GM23338 (cell line): ENCODE measurements at regions not wholly inside any gene's neighbourhood (a gene's known extent, or its start where the extent isn't known, plus 50 kb on each side); places are given as distances from the start of the nearest gene placed in this dataset.

Source experiments
- ATAC-seq: fragments of 200-7000 bp; cut with Tn5 transposase; 3 replicates; pipeline ENCODE4 v1.9.1; 2020
- DNase-seq: peaks from one replicate; pipeline ENCODE4 v3.0.0-alpha.2; 2015; ENCODE audit warnings: low spot score
- H2AFZ ChIP-seq: fragments of 200-600 bp; sonication (generic); 2 replicates; pipeline ENCODE4 v1.8.0; 2016; ENCODE audit warnings: antibody characterized with exemption, mild to moderate bottlenecking, moderate library complexity
- H3F3A ChIP-seq: fragments of 200-600 bp; sonication (generic); replicated peaks from 2 replicates; pipeline ENCODE4 v1.8.0; 2017; ENCODE audit warnings: antibody characterized with exemption, mixed run types, low read depth
- H3K27ac ChIP-seq: fragments of 200-600 bp; sonication (generic); 2 replicates; pipeline ENCODE4 v1.6.1; 2016; ENCODE audit warnings: low read depth
- H3K27me3 ChIP-seq: fragments of 200-600 bp; sonication (generic); 2 replicates; pipeline ENCODE4 v1.8.0; 2016; ENCODE audit warnings: mild to moderate bottlenecking, mixed run types, moderate library complexity; ENCODE audit not compliant: insufficient read depth
- H3K36me3 ChIP-seq: fragments of 200-600 bp; sonication (generic); 2 replicates; pipeline ENCODE4 v1.8.0; 2016; ENCODE audit warnings: mild to moderate bottlenecking; ENCODE audit not compliant: insufficient read depth
- H3K4me1 ChIP-seq: fragments of 200-600 bp; sonication (generic); 2 replicates; pipeline ENCODE4 v1.8.0; 2016; ENCODE audit warnings: mild to moderate bottlenecking, moderate library complexity; ENCODE audit not compliant: insufficient read depth
- H3K4me2 ChIP-seq: fragments of 200-600 bp; sonication (generic); 2 replicates; pipeline ENCODE4 v1.7.1; 2017; ENCODE audit warnings: mixed run types
- H3K4me3 ChIP-seq: fragments of 200-600 bp; sonication (generic); 2 replicates; pipeline ENCODE4 v1.6.1; 2016; ENCODE audit warnings: mixed run types
- H3K79me2 ChIP-seq: fragments of 200-600 bp; sonication (generic); replicated peaks from 2 replicates; pipeline ENCODE4 v1.8.0; 2017; ENCODE audit warnings: mild to moderate bottlenecking; ENCODE audit not compliant: insufficient read depth
- H3K9me2 ChIP-seq: fragments of 200-600 bp; sonication (generic); 2 replicates; pipeline ENCODE4 v1.8.0; 2017; ENCODE audit not compliant: insufficient read depth
- H4K20me1 ChIP-seq: fragments of 200-600 bp; sonication (generic); replicated peaks from 2 replicates; pipeline ENCODE4 v1.8.0; 2017; ENCODE audit warnings: mild to moderate bottlenecking; ENCODE audit not compliant: insufficient read depth
- H3K27ac Mint-ChIP-seq: 2 replicates; pipeline ENCODE4 v1.8.0; 2020; ENCODE audit warnings: inconsistent platforms, mild to moderate bottlenecking, moderate library complexity, mixed read lengths
- H3K27me3 Mint-ChIP-seq: 3 replicates; pipeline ENCODE4 v1.8.0; 2022; ENCODE audit warnings: low read depth, mild to moderate bottlenecking, moderate library complexity, mixed read lengths, inconsistent platforms; ENCODE audit not compliant: insufficient read depth, poor library complexity
- H3K36me3 Mint-ChIP-seq: 3 replicates; pipeline ENCODE4 v1.8.0; 2021; ENCODE audit warnings: low read depth, mild to moderate bottlenecking, inconsistent platforms, moderate library complexity, mixed read lengths
- H3K4me1 Mint-ChIP-seq: 3 replicates; pipeline ENCODE4 v1.8.0; 2020; ENCODE audit warnings: mild to moderate bottlenecking, inconsistent platforms, mixed read lengths
- H3K4me3 Mint-ChIP-seq: 3 replicates; pipeline ENCODE4 v1.8.0; 2021; ENCODE audit warnings: moderate library complexity, mild to moderate bottlenecking, inconsistent platforms, mixed read lengths
- H3K9me3 Mint-ChIP-seq: 3 replicates; pipeline ENCODE4 v1.8.0; 2020; ENCODE audit warnings: moderate library complexity, mild to moderate bottlenecking, inconsistent platforms, mixed read lengths
- CREB1 ChIP-seq: fragments of 250-450 bp; sonication (Bioruptor Pico); IDR thresholded peaks from 2 replicates; pipeline ENCODE4 v1.5.0; 2020; ENCODE audit warnings: low read depth, mild to moderate bottlenecking, moderate library complexity
- EZH2 ChIP-seq: fragments of 200-600 bp; sonication (generic); IDR thresholded peaks from one replicate; pipeline ENCODE4 v1.8.0; 2017; ENCODE audit warnings: antibody characterized with exemption, mild to moderate bottlenecking, low read depth; ENCODE audit not compliant: unreplicated experiment
- EZH2phosphoT487 ChIP-seq: fragments of 200-600 bp; sonication (generic); IDR thresholded peaks from one replicate; pipeline ENCODE4 v1.8.1; 2018; ENCODE audit warnings: antibody characterized with exemption; ENCODE audit not compliant: unreplicated experiment
- JUNB ChIP-seq: IDR thresholded peaks from one replicate; pipeline ENCODE4 v1.6.1; 2016; ENCODE audit warnings: antibody characterized with exemption; ENCODE audit not compliant: unreplicated experiment
- NANOG ChIP-seq: IDR thresholded peaks from 2 replicates; pipeline ENCODE4 v1.6.1; 2016; ENCODE audit warnings: antibody characterized with exemption, borderline replicate concordance
- POLR2AphosphoS5 ChIP-seq: IDR thresholded peaks from 2 replicates; pipeline ENCODE4 v1.6.1; 2016; ENCODE audit warnings: antibody characterized with exemption, low read depth
- STAT1 ChIP-seq: IDR thresholded peaks from one replicate; pipeline ENCODE4 v1.6.1; 2016; ENCODE audit warnings: antibody characterized with exemption; ENCODE audit not compliant: unreplicated experiment
- ZNF114 ChIP-seq: fragments of 250-450 bp; sonication (Bioruptor Pico); IDR thresholded peaks from 2 replicates; pipeline ENCODE4 v1.5.0; 2020; ENCODE audit warnings: mild to moderate bottlenecking, moderate library complexity
- ZNF331 ChIP-seq: fragments of 250-450 bp; sonication (Bioruptor Pico); IDR thresholded peaks from 2 replicates; pipeline ENCODE4 v1.5.0; 2020; ENCODE audit warnings: low read depth, mild to moderate bottlenecking, moderate library complexity
- TF ChIP-seq, protein P1 (sequence below): IDR thresholded peaks from 2 replicates; pipeline ENCODE4 v1.6.1; 2016; ENCODE audit warnings: antibody characterized with exemption
- TF ChIP-seq, protein P2 (sequence below): IDR thresholded peaks from one replicate; pipeline ENCODE4 v1.6.1; 2018; ENCODE audit warnings: antibody characterized with exemption; ENCODE audit not compliant: unreplicated experiment
- TF ChIP-seq, protein P3 (sequence below), 2 experiments: fragments of 200-600 bp in 1 of 2; sonication (generic) in 1 of 2; conservative IDR thresholded peaks; 2 replicates each; pipeline versions ENCODE4 v1.5.1 to v1.6.1; 2016 to 2017; ENCODE audit warnings: antibody characterized with exemption in 2 of 2, low read depth in 2 of 2, mild to moderate bottlenecking in 2 of 2, moderate library complexity in 1 of 2
- TF ChIP-seq, protein P4 (sequence below): fragments of 250-450 bp; sonication (Bioruptor Pico); IDR thresholded peaks from 2 replicates; pipeline ENCODE4 v1.5.0; 2020; ENCODE audit warnings: mild to moderate bottlenecking, moderate library complexity

DNA sequence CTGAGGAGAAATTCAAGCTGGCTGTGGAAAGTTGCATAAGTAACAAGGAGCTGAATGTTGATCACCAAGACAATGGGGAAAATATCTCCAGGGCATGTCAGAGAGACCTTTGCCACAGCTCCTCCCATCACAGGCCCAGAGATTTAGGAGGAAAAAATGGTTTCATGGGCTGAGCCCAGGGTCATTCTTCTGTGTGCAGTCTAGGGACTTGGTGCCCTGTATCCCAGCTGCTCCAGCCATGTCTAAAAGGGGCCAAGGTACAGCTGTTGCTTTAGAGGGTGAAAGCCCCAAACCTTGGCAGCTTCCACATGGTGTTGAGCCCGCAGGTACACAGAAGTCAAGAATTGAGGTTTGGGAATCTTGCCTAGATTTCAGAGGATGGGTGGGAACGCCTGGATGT lies 439.8 kb upstream of the HNRNPA3 start:
- Histone ChIP-seq H3F3A (no peaks in the 10 kb centered on the region), H3K27ac (no peak overlapping the region), H4K20me1 (no peaks in the 10 kb centered on the region), H3K4me1 (no peaks in the 10 kb centered on the region), H3K4me2 (no peak overlapping the region), H2AFZ (no peak overlapping the region), H3K79me2 (no peaks in the 10 kb centered on the region), H3K9me2 (peaks cover 16% of the 10 kb centered on the region; the same call in 1 of the 2 replicates), H3K27me3 (no peaks in the 10 kb centered on the region), H3K36me3 (peaks cover 14% of the 10 kb centered on the region; the same call in 1 of the 2 replicates), H3K4me3 (no peak overlapping the region)
- peaks cover 2% of the 10 kb centered on the region for H3K27me3 Mint-ChIP-seq
- H3K4me3 Mint-ChIP-seq, result no peak overlapping the region
- peaks cover 41% of the 10 kb centered on the region for H3K36me3 Mint-ChIP-seq
- TF ChIP-seq CREB1 (CRISPR knock-in tag) (no peak), EZH2phosphoT487 (no peak), ZNF114 (CRISPR knock-in tag) (no peak), JUNB (no peak), POLR2AphosphoS5 (no peak), ZNF331 (no peak), EZH2 (no peak), NANOG (no peak), STAT1 (no peak)
- TF ChIP-seq, protein P1, sequence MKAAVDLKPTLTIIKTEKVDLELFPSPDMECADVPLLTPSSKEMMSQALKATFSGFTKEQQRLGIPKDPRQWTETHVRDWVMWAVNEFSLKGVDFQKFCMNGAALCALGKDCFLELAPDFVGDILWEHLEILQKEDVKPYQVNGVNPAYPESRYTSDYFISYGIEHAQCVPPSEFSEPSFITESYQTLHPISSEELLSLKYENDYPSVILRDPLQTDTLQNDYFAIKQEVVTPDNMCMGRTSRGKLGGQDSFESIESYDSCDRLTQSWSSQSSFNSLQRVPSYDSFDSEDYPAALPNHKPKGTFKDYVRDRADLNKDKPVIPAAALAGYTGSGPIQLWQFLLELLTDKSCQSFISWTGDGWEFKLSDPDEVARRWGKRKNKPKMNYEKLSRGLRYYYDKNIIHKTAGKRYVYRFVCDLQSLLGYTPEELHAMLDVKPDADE, result no peak
- TF ChIP-seq, protein P2, sequence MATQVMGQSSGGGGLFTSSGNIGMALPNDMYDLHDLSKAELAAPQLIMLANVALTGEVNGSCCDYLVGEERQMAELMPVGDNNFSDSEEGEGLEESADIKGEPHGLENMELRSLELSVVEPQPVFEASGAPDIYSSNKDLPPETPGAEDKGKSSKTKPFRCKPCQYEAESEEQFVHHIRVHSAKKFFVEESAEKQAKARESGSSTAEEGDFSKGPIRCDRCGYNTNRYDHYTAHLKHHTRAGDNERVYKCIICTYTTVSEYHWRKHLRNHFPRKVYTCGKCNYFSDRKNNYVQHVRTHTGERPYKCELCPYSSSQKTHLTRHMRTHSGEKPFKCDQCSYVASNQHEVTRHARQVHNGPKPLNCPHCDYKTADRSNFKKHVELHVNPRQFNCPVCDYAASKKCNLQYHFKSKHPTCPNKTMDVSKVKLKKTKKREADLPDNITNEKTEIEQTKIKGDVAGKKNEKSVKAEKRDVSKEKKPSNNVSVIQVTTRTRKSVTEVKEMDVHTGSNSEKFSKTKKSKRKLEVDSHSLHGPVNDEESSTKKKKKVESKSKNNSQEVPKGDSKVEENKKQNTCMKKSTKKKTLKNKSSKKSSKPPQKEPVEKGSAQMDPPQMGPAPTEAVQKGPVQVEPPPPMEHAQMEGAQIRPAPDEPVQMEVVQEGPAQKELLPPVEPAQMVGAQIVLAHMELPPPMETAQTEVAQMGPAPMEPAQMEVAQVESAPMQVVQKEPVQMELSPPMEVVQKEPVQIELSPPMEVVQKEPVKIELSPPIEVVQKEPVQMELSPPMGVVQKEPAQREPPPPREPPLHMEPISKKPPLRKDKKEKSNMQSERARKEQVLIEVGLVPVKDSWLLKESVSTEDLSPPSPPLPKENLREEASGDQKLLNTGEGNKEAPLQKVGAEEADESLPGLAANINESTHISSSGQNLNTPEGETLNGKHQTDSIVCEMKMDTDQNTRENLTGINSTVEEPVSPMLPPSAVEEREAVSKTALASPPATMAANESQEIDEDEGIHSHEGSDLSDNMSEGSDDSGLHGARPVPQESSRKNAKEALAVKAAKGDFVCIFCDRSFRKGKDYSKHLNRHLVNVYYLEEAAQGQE, result no peak
- TF ChIP-seq, protein P3, sequence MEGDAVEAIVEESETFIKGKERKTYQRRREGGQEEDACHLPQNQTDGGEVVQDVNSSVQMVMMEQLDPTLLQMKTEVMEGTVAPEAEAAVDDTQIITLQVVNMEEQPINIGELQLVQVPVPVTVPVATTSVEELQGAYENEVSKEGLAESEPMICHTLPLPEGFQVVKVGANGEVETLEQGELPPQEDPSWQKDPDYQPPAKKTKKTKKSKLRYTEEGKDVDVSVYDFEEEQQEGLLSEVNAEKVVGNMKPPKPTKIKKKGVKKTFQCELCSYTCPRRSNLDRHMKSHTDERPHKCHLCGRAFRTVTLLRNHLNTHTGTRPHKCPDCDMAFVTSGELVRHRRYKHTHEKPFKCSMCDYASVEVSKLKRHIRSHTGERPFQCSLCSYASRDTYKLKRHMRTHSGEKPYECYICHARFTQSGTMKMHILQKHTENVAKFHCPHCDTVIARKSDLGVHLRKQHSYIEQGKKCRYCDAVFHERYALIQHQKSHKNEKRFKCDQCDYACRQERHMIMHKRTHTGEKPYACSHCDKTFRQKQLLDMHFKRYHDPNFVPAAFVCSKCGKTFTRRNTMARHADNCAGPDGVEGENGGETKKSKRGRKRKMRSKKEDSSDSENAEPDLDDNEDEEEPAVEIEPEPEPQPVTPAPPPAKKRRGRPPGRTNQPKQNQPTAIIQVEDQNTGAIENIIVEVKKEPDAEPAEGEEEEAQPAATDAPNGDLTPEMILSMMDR (conservative IDR thresholded peaks at IDR 0.05; ENCODE audit: low read depth in 2 of 2), result no peak
- TF ChIP-seq, protein P4, sequence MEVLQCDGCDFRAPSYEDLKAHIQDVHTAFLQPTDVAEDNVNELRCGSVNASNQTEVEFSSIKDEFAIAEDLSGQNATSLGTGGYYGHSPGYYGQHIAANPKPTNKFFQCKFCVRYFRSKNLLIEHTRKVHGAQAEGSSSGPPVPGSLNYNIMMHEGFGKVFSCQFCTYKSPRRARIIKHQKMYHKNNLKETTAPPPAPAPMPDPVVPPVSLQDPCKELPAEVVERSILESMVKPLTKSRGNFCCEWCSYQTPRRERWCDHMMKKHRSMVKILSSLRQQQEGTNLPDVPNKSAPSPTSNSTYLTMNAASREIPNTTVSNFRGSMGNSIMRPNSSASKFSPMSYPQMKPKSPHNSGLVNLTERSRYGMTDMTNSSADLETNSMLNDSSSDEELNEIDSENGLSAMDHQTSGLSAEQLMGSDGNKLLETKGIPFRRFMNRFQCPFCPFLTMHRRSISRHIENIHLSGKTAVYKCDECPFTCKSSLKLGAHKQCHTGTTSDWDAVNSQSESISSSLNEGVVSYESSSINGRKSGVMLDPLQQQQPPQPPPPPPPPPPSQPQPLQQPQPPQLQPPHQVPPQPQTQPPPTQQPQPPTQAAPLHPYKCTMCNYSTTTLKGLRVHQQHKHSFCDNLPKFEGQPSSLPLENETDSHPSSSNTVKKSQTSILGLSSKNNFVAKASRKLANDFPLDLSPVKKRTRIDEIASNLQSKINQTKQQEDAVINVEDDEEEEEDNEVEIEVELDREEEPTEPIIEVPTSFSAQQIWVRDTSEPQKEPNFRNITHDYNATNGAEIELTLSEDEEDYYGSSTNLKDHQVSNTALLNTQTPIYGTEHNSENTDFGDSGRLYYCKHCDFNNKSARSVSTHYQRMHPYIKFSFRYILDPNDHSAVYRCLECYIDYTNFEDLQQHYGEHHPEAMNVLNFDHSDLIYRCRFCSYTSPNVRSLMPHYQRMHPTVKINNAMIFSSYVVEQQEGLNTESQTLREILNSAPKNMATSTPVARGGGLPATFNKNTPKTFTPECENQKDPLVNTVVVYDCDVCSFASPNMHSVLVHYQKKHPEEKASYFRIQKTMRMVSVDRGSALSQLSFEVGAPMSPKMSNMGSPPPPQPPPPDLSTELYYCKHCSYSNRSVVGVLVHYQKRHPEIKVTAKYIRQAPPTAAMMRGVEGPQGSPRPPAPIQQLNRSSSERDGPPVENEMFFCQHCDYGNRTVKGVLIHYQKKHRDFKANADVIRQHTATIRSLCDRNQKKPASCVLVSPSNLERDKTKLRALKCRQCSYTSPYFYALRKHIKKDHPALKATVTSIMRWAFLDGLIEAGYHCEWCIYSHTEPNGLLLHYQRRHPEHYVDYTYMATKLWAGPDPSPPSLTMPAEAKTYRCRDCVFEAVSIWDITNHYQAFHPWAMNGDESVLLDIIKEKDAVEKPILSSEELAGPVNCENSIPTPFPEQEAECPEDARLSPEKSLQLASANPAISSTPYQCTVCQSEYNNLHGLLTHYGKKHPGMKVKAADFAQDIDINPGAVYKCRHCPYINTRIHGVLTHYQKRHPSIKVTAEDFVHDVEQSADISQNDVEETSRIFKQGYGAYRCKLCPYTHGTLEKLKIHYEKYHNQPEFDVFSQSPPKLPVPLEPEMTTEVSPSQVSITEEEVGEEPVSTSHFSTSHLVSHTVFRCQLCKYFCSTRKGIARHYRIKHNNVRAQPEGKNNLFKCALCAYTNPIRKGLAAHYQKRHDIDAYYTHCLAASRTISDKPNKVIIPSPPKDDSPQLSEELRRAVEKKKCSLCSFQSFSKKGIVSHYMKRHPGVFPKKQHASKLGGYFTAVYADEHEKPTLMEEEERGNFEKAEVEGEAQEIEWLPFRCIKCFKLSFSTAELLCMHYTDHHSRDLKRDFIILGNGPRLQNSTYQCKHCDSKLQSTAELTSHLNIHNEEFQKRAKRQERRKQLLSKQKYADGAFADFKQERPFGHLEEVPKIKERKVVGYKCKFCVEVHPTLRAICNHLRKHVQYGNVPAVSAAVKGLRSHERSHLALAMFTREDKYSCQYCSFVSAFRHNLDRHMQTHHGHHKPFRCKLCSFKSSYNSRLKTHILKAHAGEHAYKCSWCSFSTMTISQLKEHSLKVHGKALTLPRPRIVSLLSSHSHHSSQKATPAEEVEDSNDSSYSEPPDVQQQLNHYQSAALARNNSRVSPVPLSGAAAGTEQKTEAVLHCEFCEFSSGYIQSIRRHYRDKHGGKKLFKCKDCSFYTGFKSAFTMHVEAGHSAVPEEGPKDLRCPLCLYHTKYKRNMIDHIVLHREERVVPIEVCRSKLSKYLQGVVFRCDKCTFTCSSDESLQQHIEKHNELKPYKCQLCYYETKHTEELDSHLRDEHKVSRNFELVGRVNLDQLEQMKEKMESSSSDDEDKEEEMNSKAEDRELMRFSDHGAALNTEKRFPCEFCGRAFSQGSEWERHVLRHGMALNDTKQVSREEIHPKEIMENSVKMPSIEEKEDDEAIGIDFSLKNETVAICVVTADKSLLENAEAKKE (CRISPR knock-in tag), result no peak
- H3K27ac Mint-ChIP-seq, result no peak overlapping the region
- ATAC-seq (no peak), DNase-seq (no peak)
- H3K4me1 Mint-ChIP-seq, result peaks cover 4% of the 10 kb centered on the region; the same call in 1 of the 3 replicates
- peaks cover 40% of the 10 kb centered on the region for H3K9me3 Mint-ChIP-seq
